H1 (cell line): ENCODE measurements at regions not wholly inside any gene's neighbourhood (a gene's known extent, or its start where the extent isn't known, plus 50 kb on each side); places are given as distances from the start of the nearest gene placed in this dataset.

ENCODE experiments used
- ASH2L ChIP-seq: fragments of 200-600, 300-600 bp; sonication (generic); IDR thresholded peaks from one replicate; pipeline ENCODE4 v1.7.1; 2017; ENCODE audit warnings: low read length
- CTCF ChIP-seq, 3 experiments: IDR thresholded peaks; 1 replicate in 2 of 3; 2 replicates in 1 of 3; pipeline versions ENCODE4 v1.5.1 to v1.6.1; 2011; ENCODE audit warnings: low read length in 3 of 3, mild to moderate bottlenecking in 3 of 3, inconsistent platforms in 2 of 3, low read depth in 1 of 3, moderate library complexity in 1 of 3; ENCODE audit not compliant: insufficient read depth in 1 of 3; ENCODE audit errors: control extremely low read depth in 1 of 3
- EP300 ChIP-seq, 2 experiments: IDR thresholded peaks; 1 replicate in 1 of 2; 2 replicates in 1 of 2; pipeline ENCODE4 v1.6.1; 2011 to 2012; ENCODE audit warnings: low read depth in 2 of 2, low read length in 2 of 2, mild to moderate bottlenecking in 2 of 2, borderline replicate concordance in 1 of 2, inconsistent platforms in 1 of 2, moderate library complexity in 1 of 2
- SUZ12 ChIP-seq: fragments of 200-600 bp; sonication (generic); IDR thresholded peaks from 2 replicates; pipeline ENCODE4 v1.6.1; 2012; ENCODE audit warnings: mild to moderate bottlenecking, inconsistent platforms, low read length, moderate library complexity, mixed read lengths

GRCh38 chrX:39753293-39753996, 344.3 kb downstream of the BCOR start:
- TF ChIP-seq CTCF (IDR thresholded peaks at IDR 0.05; ENCODE audit: control extremely low read depth in 1 of 3, insufficient read depth in 1 of 3, low read depth in 1 of 3, low read length in 3 of 3) (no peak), SUZ12 (no peak), ASH2L (no peak), EP300 (IDR thresholded peaks at IDR 0.05; ENCODE audit: borderline replicate concordance in 1 of 2, low read depth in 2 of 2, low read length in 2 of 2) (no peak)
